Endothelial cell of umbilical vein (primary cell): ENCODE measurements at regions not wholly inside any gene's neighbourhood (a gene's known extent, or its start where the extent isn't known, plus 50 kb on each side); places are given as distances from the start of the nearest gene placed in this dataset.

ENCODE experiments used
- BruUV-seq: library from RNA; stranded (reverse); fragments of 400-500 nt; replicated peaks from 2 replicates; lab custom pipeline; 2021; lab: Mats Ljungman, UMichigan
- CTCF ChIA-PET: fragments of 300-600, 350-600 bp; sonication (Branson Sonifier 250); formaldehyde crosslinking; loops from one replicate; lab custom pipeline; 2021; ENCODE audit warnings: antibody characterized with exemption, inconsistent platforms; lab: Charles Lee
- POLR2A ChIA-PET: fragments of 300-600, 350-600 bp; sonication (Branson Sonifier 250); formaldehyde crosslinking; loops from one replicate; lab custom pipeline; 2021; ENCODE audit warnings: antibody characterized with exemption, inconsistent platforms; lab: Charles Lee
- DNase-seq: peaks from one replicate; pipeline ENCODE4 v3.0.0-alpha.2; 2011; ENCODE audit warnings: low read depth, low spot score
- FAIRE-seq: peaks from 2 replicates; lab custom pipeline; 2011; peaks lifted over from hg19 to GRCh38; lab: Jason Lieb, UNC
- H2AFZ ChIP-seq: 2 replicates; pipeline ENCODE4 v1.6.0; 2012; ENCODE audit warnings: low read depth, low read length, control low read depth, inconsistent platforms
- H3K27ac ChIP-seq: 2 replicates; pipeline ENCODE4 v1.5.1; 2011; ENCODE audit warnings: low read depth, mild to moderate bottlenecking, control low read depth, low read length, moderate library complexity; ENCODE audit not compliant: insufficient read depth
- H3K27me3 ChIP-seq, 2 experiments: 2 replicates each; pipeline versions ENCODE4 v1.6.0 to v1.6.1; 2011; ENCODE audit warnings: low read length in 2 of 2, mixed read lengths in 1 of 2; ENCODE audit not compliant: control insufficient read depth in 2 of 2, insufficient read depth in 2 of 2
- H3K36me3 ChIP-seq, 2 experiments: 2 replicates in 1 of 2; 3 replicates in 1 of 2; pipeline ENCODE4 v1.5.1; 2011; ENCODE audit warnings: low read length in 2 of 2, mild to moderate bottlenecking in 1 of 2, moderate library complexity in 1 of 2; ENCODE audit not compliant: control insufficient read depth in 2 of 2, insufficient read depth in 2 of 2; ENCODE audit errors: extremely low read depth in 1 of 2
- H3K4me1 ChIP-seq: 3 replicates; pipeline ENCODE4 v1.5.1; 2011; ENCODE audit warnings: mild to moderate bottlenecking, low read length; ENCODE audit not compliant: control insufficient read depth, insufficient read depth; ENCODE audit errors: extremely low read depth
- H3K4me2 ChIP-seq: 2 replicates; pipeline ENCODE4 v1.6.1; 2011; ENCODE audit warnings: low read length, control low read depth, mixed read lengths; ENCODE audit not compliant: insufficient read depth
- H3K4me3 ChIP-seq, 3 experiments: fragments of 200-600 bp in 1 of 3; sonication (generic), shearing (Covaris generic) in 1 of 3; replicated peaks in 1 of 3; 2 replicates each; pipeline ENCODE4 v1.5.1; 2011 to 2016; ENCODE audit warnings: control low read depth in 3 of 3, low read length in 3 of 3, mild to moderate bottlenecking in 2 of 3, inconsistent platforms in 1 of 3, low read depth in 1 of 3, moderate library complexity in 1 of 3; ENCODE audit not compliant: insufficient read depth in 1 of 3
- H3K79me2 ChIP-seq: 2 replicates; pipeline ENCODE4 v1.6.0; 2012; ENCODE audit warnings: low read length, inconsistent platforms; ENCODE audit not compliant: control insufficient read depth, insufficient read depth
- H3K9ac ChIP-seq: replicated peaks from 2 replicates; pipeline ENCODE3; 2011; ENCODE audit warnings: low read length, control low read depth; ENCODE audit not compliant: insufficient read depth; ENCODE audit errors: extremely low read depth
- H3K9me1 ChIP-seq: replicated peaks from 3 replicates; pipeline ENCODE4 v1.6.0; 2011; ENCODE audit warnings: mild to moderate bottlenecking, low read length; ENCODE audit not compliant: control insufficient read depth, insufficient read depth; ENCODE audit errors: extremely low read depth
- H3K9me3 ChIP-seq: replicated peaks from 2 replicates; pipeline ENCODE4 v1.5.1; 2012; ENCODE audit warnings: low read length, inconsistent platforms; ENCODE audit not compliant: control insufficient read depth, insufficient read depth
- H4K20me1 ChIP-seq: replicated peaks from 2 replicates; pipeline ENCODE3; 2011; ENCODE audit warnings: mild to moderate bottlenecking, low read length; ENCODE audit not compliant: control insufficient read depth, insufficient read depth; ENCODE audit errors: extremely low read depth
- CTCF ChIP-seq, 2 donors: IDR thresholded peaks; 1 replicate in 1 of 2; 2 replicates in 1 of 2; pipeline ENCODE4 v1.5.1; 2011; ENCODE audit warnings: low read length in 2 of 2, mild to moderate bottlenecking in 2 of 2, moderate library complexity in 2 of 2, control low read depth in 1 of 2, inconsistent platforms in 1 of 2, low read depth in 1 of 2; ENCODE audit not compliant: insufficient read depth in 1 of 2; ENCODE audit errors: extremely low read depth in 1 of 2
- EZH2 ChIP-seq: IDR thresholded peaks from 2 replicates; pipeline ENCODE4 v1.6.1; 2012; ENCODE audit warnings: borderline replicate concordance, low read depth, mild to moderate bottlenecking, moderate library complexity, low read length, inconsistent platforms; ENCODE audit not compliant: severe bottlenecking
- FOS ChIP-seq: IDR thresholded peaks from 2 replicates; pipeline ENCODE4 v1.6.1; 2011; ENCODE audit warnings: mild to moderate bottlenecking, low read length, moderate library complexity, borderline replicate concordance; ENCODE audit not compliant: insufficient read depth
- GATA2 ChIP-seq: IDR thresholded peaks from 2 replicates; pipeline ENCODE4 v1.7.0; 2011; ENCODE audit warnings: low read depth, mild to moderate bottlenecking, moderate library complexity, mixed read lengths, low read length; ENCODE audit not compliant: insufficient read length, insufficient read depth
- JUN ChIP-seq: IDR thresholded peaks from 2 replicates; pipeline ENCODE4 v1.6.1; 2011; ENCODE audit warnings: borderline replicate concordance, low read depth; ENCODE audit not compliant: insufficient read length, insufficient read depth
- MAX ChIP-seq: IDR thresholded peaks from 2 replicates; pipeline ENCODE4 v1.6.1; 2011; ENCODE audit not compliant: insufficient read depth, insufficient read length
- MYC ChIP-seq: IDR thresholded peaks from one replicate; pipeline ENCODE4 v1.6.1; 2011; ENCODE audit warnings: mild to moderate bottlenecking, low read depth, low read length
- POLR2A ChIP-seq: IDR thresholded peaks from 2 replicates; pipeline ENCODE4 v1.6.1; 2012; ENCODE audit warnings: low read depth, mild to moderate bottlenecking, control low read depth, low read length
- POLR2AphosphoS5 ChIP-seq: IDR thresholded peaks from 2 replicates; pipeline ENCODE4 v1.6.1; 2012; ENCODE audit warnings: low read depth, mild to moderate bottlenecking, control low read depth, low read length, moderate library complexity; ENCODE audit not compliant: insufficient read depth
- dilution Hi-C: fragments of 300-500 bp; cut with MboI; formaldehyde crosslinking; loops from one replicate; pipeline ENCODE4 v1.15.0; 2019; ENCODE audit warnings: low sequenced_read_pairs; ENCODE audit not compliant: extremely low pct_ligation_motif_present
- intact Hi-C: fragments of 100-400 bp; cut with micrococcal nuclease; formaldehyde crosslinking; loops from one replicate; pipeline ENCODE4 v1.10.0; 2022

GRCh38 chr5:79923431-79923830 is 67.6 kb downstream of the MTX3 start:
- H3K4me1 ChIP-seq: no peaks in the 10 kb centered on the region
- H3K27me3 ChIP-seq: peaks cover 0 to 2% of the 10 kb centered on the region in 2 experiments
- dilution Hi-C loops: no loop called here
- no peaks in the 10 kb centered on the region for H3K9me3 ChIP-seq
- TF ChIP-seq POLR2AphosphoS5 (no peak), POLR2A (no peak), MAX (no peak), MYC (no peak), FOS (no peak), CTCF (IDR thresholded peaks at IDR 0.05; ENCODE audit: extremely low read depth in 1 of 2, insufficient read depth in 1 of 2, low read depth in 1 of 2, low read length in 2 of 2) (no peak), JUN (no peak), GATA2 (no peak), EZH2 (no peak)
- no TSS peak for BruUV-seq
- H3K27ac ChIP-seq: no peak overlapping the region
- DNase-seq (no peak), FAIRE-seq (no peak)
- H3K4me2 ChIP-seq: no peak overlapping the region
- H3K36me3 ChIP-seq: no peaks in the 10 kb centered on the region
- H2AFZ ChIP-seq: no peak overlapping the region
- ChIA-PET POLR2A (no interaction called here), CTCF (interaction anchor here (3.6 kb wide), 1 partner anchor 161 kb away, joined by 23 read pairs; no protein-coding TSS in a partner anchor)
- H3K9me1 ChIP-seq: no peaks in the 10 kb centered on the region
- no peak overlapping the region for H3K9ac ChIP-seq
- H3K79me2 ChIP-seq: no peaks in the 10 kb centered on the region
- H3K4me3 ChIP-seq: no peak overlapping the region
- intact Hi-C loops: no loop called here
- H4K20me1 ChIP-seq: no peaks in the 10 kb centered on the region
